Hepatocyte (in vitro differentiated cells): ENCODE measurements at regions not wholly inside any gene's neighbourhood (a gene's known extent, or its start where the extent isn't known, plus 50 kb on each side); places are given as distances from the start of the nearest gene placed in this dataset.

Experiments
- EZH2 ChIP-seq: fragments of 200-600 bp; sonication (generic); IDR thresholded peaks from 2 replicates; pipeline ENCODE4 v1.6.1; 2016; ENCODE audit warnings: antibody characterized with exemption, mild to moderate bottlenecking, borderline replicate concordance
- EZH2phosphoT487 ChIP-seq: fragments of 200-600 bp; sonication (generic); IDR thresholded peaks from one replicate; pipeline ENCODE4 v1.6.1; 2018; ENCODE audit warnings: antibody characterized with exemption, mild to moderate bottlenecking, low read depth, moderate library complexity; ENCODE audit not compliant: unreplicated experiment, severe bottlenecking
- TF ChIP-seq, protein P1 (sequence below): fragments of 200-600 bp; sonication (generic); IDR thresholded peaks from 2 replicates; pipeline ENCODE4 v1.5.1; 2016; ENCODE audit warnings: antibody characterized with exemption, mild to moderate bottlenecking; ENCODE audit not compliant: poor library complexity

DNA sequence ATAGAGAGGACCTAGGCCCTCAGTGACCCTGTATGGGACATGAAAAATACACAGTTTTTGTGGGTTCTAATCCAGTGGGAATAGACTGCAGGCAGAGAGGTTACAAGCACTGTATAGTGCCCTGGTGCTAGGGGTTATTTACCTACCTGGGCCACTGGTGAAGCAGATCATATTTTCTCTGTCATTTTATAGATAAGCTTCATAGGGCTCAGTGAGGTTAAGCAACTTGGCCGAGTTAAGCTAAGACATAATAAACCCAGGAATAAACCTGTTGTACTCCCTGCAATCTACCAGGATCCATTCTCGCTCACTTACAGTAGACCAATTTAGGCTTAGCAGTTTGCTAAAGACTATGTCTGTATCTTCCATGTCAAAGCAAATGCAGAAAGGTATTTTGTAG lies 340.6 kb upstream of the KHDRBS2 start:
- TF ChIP-seq EZH2phosphoT487 (no peak), EZH2 (no peak)
- TF ChIP-seq, protein P1, sequence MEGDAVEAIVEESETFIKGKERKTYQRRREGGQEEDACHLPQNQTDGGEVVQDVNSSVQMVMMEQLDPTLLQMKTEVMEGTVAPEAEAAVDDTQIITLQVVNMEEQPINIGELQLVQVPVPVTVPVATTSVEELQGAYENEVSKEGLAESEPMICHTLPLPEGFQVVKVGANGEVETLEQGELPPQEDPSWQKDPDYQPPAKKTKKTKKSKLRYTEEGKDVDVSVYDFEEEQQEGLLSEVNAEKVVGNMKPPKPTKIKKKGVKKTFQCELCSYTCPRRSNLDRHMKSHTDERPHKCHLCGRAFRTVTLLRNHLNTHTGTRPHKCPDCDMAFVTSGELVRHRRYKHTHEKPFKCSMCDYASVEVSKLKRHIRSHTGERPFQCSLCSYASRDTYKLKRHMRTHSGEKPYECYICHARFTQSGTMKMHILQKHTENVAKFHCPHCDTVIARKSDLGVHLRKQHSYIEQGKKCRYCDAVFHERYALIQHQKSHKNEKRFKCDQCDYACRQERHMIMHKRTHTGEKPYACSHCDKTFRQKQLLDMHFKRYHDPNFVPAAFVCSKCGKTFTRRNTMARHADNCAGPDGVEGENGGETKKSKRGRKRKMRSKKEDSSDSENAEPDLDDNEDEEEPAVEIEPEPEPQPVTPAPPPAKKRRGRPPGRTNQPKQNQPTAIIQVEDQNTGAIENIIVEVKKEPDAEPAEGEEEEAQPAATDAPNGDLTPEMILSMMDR = no peak
